ENCODE measurements at regions not wholly inside any gene's neighbourhood (a gene's known extent, or its start where the extent isn't known, plus 50 kb on each side); places are given as distances from the start of the nearest gene placed in this dataset.
"Not testable (repeated sequence)": the region's sequence is repeated elsewhere in the genome, so short reads cannot be mapped to it uniquely, and the experiment has no call there.

DNA sequence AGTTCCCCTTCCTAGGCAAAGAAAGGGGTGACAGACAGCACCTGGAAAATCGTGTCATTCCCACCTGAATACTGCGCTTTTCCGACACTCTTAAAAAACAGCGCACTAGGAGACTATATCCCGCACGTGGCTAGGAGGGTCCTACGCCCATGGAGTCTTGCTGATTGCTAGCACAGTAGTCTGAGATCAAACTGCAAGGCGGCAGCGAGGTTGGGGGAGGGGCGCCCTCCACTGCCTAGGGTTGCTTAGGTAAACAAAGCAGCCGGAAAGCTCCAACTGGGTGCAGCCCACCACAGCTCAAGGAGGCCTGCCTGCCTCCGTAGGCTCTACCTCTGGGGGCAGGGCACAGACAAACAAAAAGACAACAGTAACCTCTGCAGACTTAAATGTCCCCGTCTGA lies 367.5 kb downstream of the PRR16 start:
- TF ChIP-seq, protein P1, sequence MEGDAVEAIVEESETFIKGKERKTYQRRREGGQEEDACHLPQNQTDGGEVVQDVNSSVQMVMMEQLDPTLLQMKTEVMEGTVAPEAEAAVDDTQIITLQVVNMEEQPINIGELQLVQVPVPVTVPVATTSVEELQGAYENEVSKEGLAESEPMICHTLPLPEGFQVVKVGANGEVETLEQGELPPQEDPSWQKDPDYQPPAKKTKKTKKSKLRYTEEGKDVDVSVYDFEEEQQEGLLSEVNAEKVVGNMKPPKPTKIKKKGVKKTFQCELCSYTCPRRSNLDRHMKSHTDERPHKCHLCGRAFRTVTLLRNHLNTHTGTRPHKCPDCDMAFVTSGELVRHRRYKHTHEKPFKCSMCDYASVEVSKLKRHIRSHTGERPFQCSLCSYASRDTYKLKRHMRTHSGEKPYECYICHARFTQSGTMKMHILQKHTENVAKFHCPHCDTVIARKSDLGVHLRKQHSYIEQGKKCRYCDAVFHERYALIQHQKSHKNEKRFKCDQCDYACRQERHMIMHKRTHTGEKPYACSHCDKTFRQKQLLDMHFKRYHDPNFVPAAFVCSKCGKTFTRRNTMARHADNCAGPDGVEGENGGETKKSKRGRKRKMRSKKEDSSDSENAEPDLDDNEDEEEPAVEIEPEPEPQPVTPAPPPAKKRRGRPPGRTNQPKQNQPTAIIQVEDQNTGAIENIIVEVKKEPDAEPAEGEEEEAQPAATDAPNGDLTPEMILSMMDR (IDR thresholded peaks at IDR 0.05; ENCODE audit: insufficient read depth, low read length, poor library complexity, severe bottlenecking): not testable (repeated sequence)
- not testable (repeated sequence) for TF ChIP-seq EZH2phosphoT487 (conservative IDR thresholded peaks at IDR 0.05; ENCODE audit: low read length)

Measured in SU-DHL-6 (cell line).